Nephron (organoid): ENCODE measurements at regions not wholly inside any gene's neighbourhood (a gene's known extent, or its start where the extent isn't known, plus 50 kb on each side); places are given as distances from the start of the nearest gene placed in this dataset.

Experiments used
- H3K27ac Mint-ChIP-seq, 3 experiments: 2 replicates each; pipeline ENCODE4 v1.8.0; 2020; ENCODE audit warnings: mixed read lengths in 3 of 3, mild to moderate bottlenecking in 2 of 3, moderate library complexity in 1 of 3
- H3K27me3 Mint-ChIP-seq: 2 replicates; pipeline ENCODE4 v1.8.0; 2021; ENCODE audit warnings: low read depth, mild to moderate bottlenecking, moderate library complexity, mixed read lengths
- H3K36me3 Mint-ChIP-seq: 2 replicates; pipeline ENCODE4 v1.8.0; 2020; ENCODE audit warnings: low read depth, mixed read lengths
- H3K4me1 Mint-ChIP-seq: 2 replicates; pipeline ENCODE4 v1.8.0; 2020; ENCODE audit warnings: mixed read lengths
- H3K4me3 Mint-ChIP-seq, 3 experiments: 2 replicates each; pipeline ENCODE4 v1.8.0; 2020; ENCODE audit warnings: mild to moderate bottlenecking in 3 of 3, mixed read lengths in 3 of 3, moderate library complexity in 2 of 3
- H3K9me3 Mint-ChIP-seq: 2 replicates; pipeline ENCODE4 v1.8.0; 2020; ENCODE audit warnings: mixed read lengths
- TF ChIP-seq, protein P1 (sequence below), 3 experiments: fragments of 200-600 bp; sonication (generic); IDR thresholded peaks; one replicate each; pipeline ENCODE4 v1.5.0; 2021; ENCODE audit warnings: antibody characterized with exemption in 3 of 3; ENCODE audit not compliant: unreplicated experiment in 3 of 3

DNA sequence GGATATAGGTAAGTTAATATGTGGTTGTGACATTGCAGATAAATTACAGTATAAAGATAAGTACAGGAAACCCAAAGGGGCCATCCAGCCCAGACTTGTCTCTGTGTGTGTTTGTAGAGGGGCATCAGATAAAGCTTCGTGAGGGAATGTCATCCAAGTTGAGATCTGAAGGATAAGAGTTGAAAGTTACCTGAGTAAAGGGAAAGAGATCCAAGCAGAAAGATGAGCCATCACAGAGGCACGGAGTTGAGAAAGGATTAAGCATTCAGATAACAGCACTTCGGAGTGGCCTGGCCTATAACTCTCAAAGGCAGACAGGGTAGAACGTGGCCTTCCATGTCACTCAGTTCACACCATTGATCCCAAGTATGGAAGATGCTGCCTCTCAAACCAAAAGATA, 749.1 kb downstream of the ADGRL2 start:
- Mint-ChIP-seq H3K27me3 (no peaks in the 10 kb centered on the region), H3K27ac (no peak overlapping the region), H3K4me1 (no peaks in the 10 kb centered on the region), H3K9me3 (peaks cover 21% of the 10 kb centered on the region), H3K4me3 (no peak overlapping the region), H3K36me3 (no peaks in the 10 kb centered on the region)
- TF ChIP-seq, protein P1, sequence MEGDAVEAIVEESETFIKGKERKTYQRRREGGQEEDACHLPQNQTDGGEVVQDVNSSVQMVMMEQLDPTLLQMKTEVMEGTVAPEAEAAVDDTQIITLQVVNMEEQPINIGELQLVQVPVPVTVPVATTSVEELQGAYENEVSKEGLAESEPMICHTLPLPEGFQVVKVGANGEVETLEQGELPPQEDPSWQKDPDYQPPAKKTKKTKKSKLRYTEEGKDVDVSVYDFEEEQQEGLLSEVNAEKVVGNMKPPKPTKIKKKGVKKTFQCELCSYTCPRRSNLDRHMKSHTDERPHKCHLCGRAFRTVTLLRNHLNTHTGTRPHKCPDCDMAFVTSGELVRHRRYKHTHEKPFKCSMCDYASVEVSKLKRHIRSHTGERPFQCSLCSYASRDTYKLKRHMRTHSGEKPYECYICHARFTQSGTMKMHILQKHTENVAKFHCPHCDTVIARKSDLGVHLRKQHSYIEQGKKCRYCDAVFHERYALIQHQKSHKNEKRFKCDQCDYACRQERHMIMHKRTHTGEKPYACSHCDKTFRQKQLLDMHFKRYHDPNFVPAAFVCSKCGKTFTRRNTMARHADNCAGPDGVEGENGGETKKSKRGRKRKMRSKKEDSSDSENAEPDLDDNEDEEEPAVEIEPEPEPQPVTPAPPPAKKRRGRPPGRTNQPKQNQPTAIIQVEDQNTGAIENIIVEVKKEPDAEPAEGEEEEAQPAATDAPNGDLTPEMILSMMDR (IDR thresholded peaks at IDR 0.05; ENCODE audit: unreplicated experiment in 3 of 3) = no peak

- no peak overlapping the region for H3K4me3 Mint-ChIP-seq
- H3K27ac Mint-ChIP-seq = no peak overlapping the region
- H3K27me3 Mint-ChIP-seq = no peaks in the 10 kb centered on the region
- no peaks in the 10 kb centered on the region for H3K36me3 Mint-ChIP-seq
- TF ChIP-seq, protein P1 (IDR thresholded peaks at IDR 0.05; ENCODE audit: unreplicated experiment in 3 of 3) = no peak
- H3K9me3 Mint-ChIP-seq = peaks cover 42% of the 10 kb centered on the region
- no peaks in the 10 kb centered on the region for H3K4me1 Mint-ChIP-seq
Measured at GRCh38 chr1:82542766-82543165, 742.0 kb downstream of the ADGRL2 start.

DNA sequence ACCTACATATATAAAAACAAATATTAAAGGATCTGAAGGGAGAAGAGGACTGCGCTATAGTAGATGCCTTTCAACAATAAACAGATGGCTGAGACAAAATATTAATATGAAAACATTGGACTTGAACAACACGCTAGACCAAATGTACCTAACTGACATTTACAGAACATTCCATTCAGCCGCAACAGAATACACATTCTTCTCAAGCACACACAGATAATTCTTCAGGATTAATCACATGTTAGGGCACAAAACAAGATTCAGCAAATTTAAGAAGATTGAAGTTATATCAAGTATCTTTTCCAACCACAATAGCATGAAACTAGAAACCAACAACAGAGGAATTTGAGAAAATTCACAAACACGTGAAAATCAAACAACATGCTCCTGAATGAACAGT, 741.4 kb downstream of the ADGRL2 start:
- Mint-ChIP-seq H3K27ac (no peak overlapping the region), H3K4me1 (no peaks in the 10 kb centered on the region), H3K9me3 (peaks cover 40% of the 10 kb centered on the region), H3K4me3 (no peak overlapping the region), H3K36me3 (no peaks in the 10 kb centered on the region), H3K27me3 (no peaks in the 10 kb centered on the region)
- TF ChIP-seq, protein P1 (IDR thresholded peaks at IDR 0.05; ENCODE audit: unreplicated experiment in 3 of 3) = no peak

- no peaks in the 10 kb centered on the region for H3K27me3 Mint-ChIP-seq
- no peak overlapping the region for H3K27ac Mint-ChIP-seq
- H3K4me1 Mint-ChIP-seq = peaks cover 2% of the 10 kb centered on the region
- no peaks in the 10 kb centered on the region for H3K36me3 Mint-ChIP-seq
- H3K4me3 Mint-ChIP-seq = no peak overlapping the region
- TF ChIP-seq, protein P1 (IDR thresholded peaks at IDR 0.05; ENCODE audit: unreplicated experiment in 3 of 3) = no peak
- H3K9me3 Mint-ChIP-seq = peaks cover 28% of the 10 kb centered on the region
Measured at GRCh38 chr1:82540006-82540405, 739.3 kb downstream of the ADGRL2 start.

DNA sequence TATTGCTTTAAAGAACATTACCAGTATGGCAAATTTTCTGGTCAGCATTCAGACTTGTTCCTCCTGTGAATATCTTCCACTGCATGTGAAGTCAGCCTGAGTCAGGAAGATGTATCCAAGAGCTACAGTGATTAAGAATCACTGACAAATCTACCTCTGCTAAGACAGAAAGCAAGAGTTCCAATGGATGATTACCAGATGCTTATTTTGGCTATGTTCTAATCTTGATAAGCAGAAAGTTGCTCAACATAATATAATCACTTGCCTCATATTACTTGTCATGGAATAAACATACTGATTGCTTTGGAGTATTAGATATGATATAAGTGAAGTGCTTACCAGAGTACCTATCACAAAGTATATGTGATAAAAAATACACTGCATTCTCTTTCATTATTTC, 738.1 kb downstream of the ADGRL2 start:
- H3K4me3 Mint-ChIP-seq = no peak overlapping the region
- no peaks in the 10 kb centered on the region for H3K36me3 Mint-ChIP-seq
- H3K9me3 Mint-ChIP-seq = peaks cover 27% of the 10 kb centered on the region
- H3K4me1 Mint-ChIP-seq = peaks cover 4% of the 10 kb centered on the region
- H3K27ac Mint-ChIP-seq = no peak overlapping the region
- no peaks in the 10 kb centered on the region for H3K27me3 Mint-ChIP-seq
- TF ChIP-seq, protein P1 (IDR thresholded peaks at IDR 0.05; ENCODE audit: unreplicated experiment in 3 of 3) = no peak

- TF ChIP-seq, protein P1 (IDR thresholded peaks at IDR 0.05; ENCODE audit: unreplicated experiment in 3 of 3) = no peak
- H3K4me3 Mint-ChIP-seq = no peak overlapping the region
- H3K27ac Mint-ChIP-seq = peak overlapping the region in 2 of 3 experiments; percentile 26 to 32
- H3K27me3 Mint-ChIP-seq = no peaks in the 10 kb centered on the region
- peaks cover 4% of the 10 kb centered on the region for H3K4me1 Mint-ChIP-seq
- H3K36me3 Mint-ChIP-seq = no peaks in the 10 kb centered on the region
- peaks cover 11% of the 10 kb centered on the region for H3K9me3 Mint-ChIP-seq
Measured at GRCh38 chr1:82534996-82535395, 734.3 kb downstream of the ADGRL2 start.
